Duodenal mucosa (tissue), 2 donors: ENCODE measurements at regions not wholly inside any gene's neighbourhood (a gene's known extent, or its start where the extent isn't known, plus 50 kb on each side); places are given as distances from the start of the nearest gene placed in this dataset.

Experiments used
- H3K27ac ChIP-seq: one replicate; pipeline ENCODE4 v1.7.0; 2013; ENCODE audit warnings: low read depth, low read length
- H3K27me3 ChIP-seq, 2 donors: one replicate each; pipeline ENCODE4 v1.7.0; 2013; ENCODE audit warnings: low read length in 2 of 2, control low read depth in 1 of 2; ENCODE audit not compliant: insufficient read depth in 2 of 2, control insufficient read depth in 1 of 2
- H3K36me3 ChIP-seq, 2 donors: one replicate each; pipeline ENCODE4 v1.7.0; 2013; ENCODE audit warnings: low read length in 2 of 2, control low read depth in 1 of 2; ENCODE audit not compliant: insufficient read depth in 2 of 2, control insufficient read depth in 1 of 2
- H3K4me1 ChIP-seq, 2 donors: one replicate each; pipeline ENCODE4 v1.7.0; 2013; ENCODE audit warnings: low read length in 2 of 2, control low read depth in 1 of 2; ENCODE audit not compliant: insufficient read depth in 2 of 2, control insufficient read depth in 1 of 2
- H3K4me3 ChIP-seq, 2 donors: one replicate each; pipeline ENCODE4 v1.7.0; 2013; ENCODE audit warnings: low read length in 2 of 2, low read depth in 1 of 2
- H3K9ac ChIP-seq, 2 donors: one replicate each; pipeline ENCODE4 v1.7.0; 2013; ENCODE audit warnings: low read length in 2 of 2, low read depth in 1 of 2
- H3K9me3 ChIP-seq, 2 donors: one replicate each; pipeline ENCODE4 v1.7.0; 2013; ENCODE audit warnings: low read length in 2 of 2, control low read depth in 1 of 2; ENCODE audit not compliant: control insufficient read depth in 1 of 2

GRCh38 chr9:129490583-129491486 lies 130.1 kb downstream of the C9orf50 start:
- Histone ChIP-seq H3K27me3 (no peaks in the 10 kb centered on the region), H3K4me1 (peaks cover 46 to 62% of the 10 kb centered on the region in 2 donors), H3K36me3 (peaks cover 0 to 7% of the 10 kb centered on the region in 2 donors), H3K27ac (peak overlapping the region; percentile 96), H3K9me3 (no peaks in the 10 kb centered on the region), H3K4me3 (peak overlapping the region; percentile 62 to 66), H3K9ac (peak overlapping the region; percentile 76 to 89)

- Histone ChIP-seq H3K9ac (peak overlapping the region; percentile 76 to 89), H3K9me3 (no peaks in the 10 kb centered on the region), H3K36me3 (peaks cover 0 to 7% of the 10 kb centered on the region in 2 donors), H3K27me3 (no peaks in the 10 kb centered on the region), H3K4me1 (peaks cover 42 to 53% of the 10 kb centered on the region in 2 donors), H3K27ac (peak overlapping the region; percentile 96), H3K4me3 (peak overlapping the region; percentile 62 to 66)
Measured at GRCh38 chr9:129489838-129490582, 130.9 kb downstream of the C9orf50 start.

- Histone ChIP-seq H3K4me1 (peaks cover 50 to 57% of the 10 kb centered on the region in 2 donors), H3K27ac (peak overlapping the region; percentile 96), H3K36me3 (peaks cover 0 to 3% of the 10 kb centered on the region in 2 donors), H3K27me3 (no peaks in the 10 kb centered on the region), H3K9me3 (no peaks in the 10 kb centered on the region), H3K9ac (peak overlapping the region; percentile 60 to 83), H3K4me3 (peak overlapping the region; percentile 59 to 66)
Measured at GRCh38 chr9:129487658-129488483, 133.0 kb downstream of the C9orf50 start.

- Histone ChIP-seq H3K4me3 (peak overlapping the region in 1 of 2 donors; percentile 66), H3K9ac (peak overlapping the region; percentile 60 to 83), H3K36me3 (no peaks in the 10 kb centered on the region), H3K27me3 (no peaks in the 10 kb centered on the region), H3K27ac (peak overlapping the region; percentile 96), H3K9me3 (no peaks in the 10 kb centered on the region), H3K4me1 (peaks cover 50 to 57% of the 10 kb centered on the region in 2 donors)
Measured at GRCh38 chr9:129486756-129487657, 133.9 kb downstream of the C9orf50 start.

- Histone ChIP-seq H3K4me3 (no peak overlapping the region), H3K4me1 (peaks cover 52 to 54% of the 10 kb centered on the region in 2 donors), H3K9ac (no peak overlapping the region), H3K27me3 (no peaks in the 10 kb centered on the region), H3K27ac (peak overlapping the region; percentile 58), H3K36me3 (no peaks in the 10 kb centered on the region), H3K9me3 (no peaks in the 10 kb centered on the region)
Measured at GRCh38 chr9:129485145-129485774, 135.6 kb downstream of the C9orf50 start.

GRCh38 chr9:129484352-129485000 lies 136.4 kb downstream of the C9orf50 start:
- Histone ChIP-seq H3K9me3 (no peaks in the 10 kb centered on the region), H3K9ac (peak overlapping the region in 1 of 2 donors; percentile 90), H3K4me1 (peaks cover 46% of the 10 kb centered on the region in 2 donors), H3K27ac (peak overlapping the region; percentile 97), H3K4me3 (no peak overlapping the region), H3K36me3 (no peaks in the 10 kb centered on the region), H3K27me3 (no peaks in the 10 kb centered on the region)

- Histone ChIP-seq H3K9me3 (no peaks in the 10 kb centered on the region), H3K9ac (peak overlapping the region; percentile 84 to 90), H3K27me3 (no peaks in the 10 kb centered on the region), H3K4me3 (peak overlapping the region; percentile 40 to 60), H3K27ac (peak overlapping the region; percentile 97), H3K36me3 (no peaks in the 10 kb centered on the region), H3K4me1 (peaks cover 38 to 40% of the 10 kb centered on the region in 2 donors)
Measured at GRCh38 chr9:129483415-129484351, 137.2 kb downstream of the C9orf50 start.
